HG03039 (cell line): ENCODE measurements at regions not wholly inside any gene's neighbourhood (a gene's known extent, or its start where the extent isn't known, plus 50 kb on each side); places are given as distances from the start of the nearest gene placed in this dataset.
"Not testable (repeated sequence)": the region's sequence is repeated elsewhere in the genome, so short reads cannot be mapped to it uniquely, and the experiment has no call there.

Experiments used
- ATAC-seq: cut with Tn5 transposase; IDR thresholded peaks from one replicate; pipeline ENCODE4 v1.9.1; 2021; ENCODE audit warnings: mild to moderate bottlenecking, moderate library complexity; ENCODE audit not compliant: unreplicated experiment

- peak; percentile 92 for ATAC-seq
Observed at GRCh38 chr3:177449360-177450006, 252.2 kb upstream of the TBL1XR1 start.

GRCh38 chr3:177451301-177451750 is 254.0 kb upstream of the TBL1XR1 start:
- no peak for ATAC-seq

- ATAC-seq = no peak
Observed at GRCh38 chr3:177451864-177452830, 254.9 kb upstream of the TBL1XR1 start.

- no peak for ATAC-seq
Observed at GRCh38 chr3:177452831-177453450, 255.7 kb upstream of the TBL1XR1 start.

- no peak for ATAC-seq
Observed at GRCh38 chr3:177453451-177453844, 256.2 kb upstream of the TBL1XR1 start.

- not testable (repeated sequence) for ATAC-seq
Observed at GRCh38 chr3:177457204-177457603, 259.9 kb upstream of the TBL1XR1 start.

- ATAC-seq = no peak
Observed at GRCh38 chr3:177459401-177459800, 262.1 kb upstream of the TBL1XR1 start.

GRCh38 chr3:177460047-177460446 is 262.8 kb upstream of the TBL1XR1 start:
- ATAC-seq = no peak

- no peak for ATAC-seq
Observed at GRCh38 chr3:177461765-177462164, 264.5 kb upstream of the TBL1XR1 start.

GRCh38 chr3:177463341-177463740 is 266.1 kb upstream of the TBL1XR1 start:
- not testable (repeated sequence) for ATAC-seq

GRCh38 chr3:177463863-177464262 is 266.6 kb upstream of the TBL1XR1 start:
- ATAC-seq = no peak

GRCh38 chr3:177464392-177465256 is 267.3 kb upstream of the TBL1XR1 start:
- ATAC-seq = no peak

GRCh38 chr3:177465257-177465642 is 268.0 kb upstream of the TBL1XR1 start:
- ATAC-seq = no peak

- ATAC-seq = no peak
Observed at GRCh38 chr3:177466074-177466473, 268.8 kb upstream of the TBL1XR1 start.

GRCh38 chr3:177466622-177467021 is 269.3 kb upstream of the TBL1XR1 start:
- ATAC-seq = not testable (repeated sequence)

- no peak for ATAC-seq
Observed at GRCh38 chr3:177467247-177467985, 270.1 kb upstream of the TBL1XR1 start.

- ATAC-seq = no peak
Observed at GRCh38 chr3:177468331-177468730, 271.0 kb upstream of the TBL1XR1 start.

- ATAC-seq = no peak
Observed at GRCh38 chr3:177468816-177469215, 271.5 kb upstream of the TBL1XR1 start.

- ATAC-seq = no peak
Observed at GRCh38 chr3:177469216-177469615, 271.9 kb upstream of the TBL1XR1 start.
